Vagina (tissue), 2 donors: ENCODE measurements at regions not wholly inside any gene's neighbourhood (a gene's known extent, or its start where the extent isn't known, plus 50 kb on each side); places are given as distances from the start of the nearest gene placed in this dataset.

Experiments
- DNase-seq, 2 donors: peaks; one replicate each; pipeline ENCODE4 v3.0.0-alpha.2; 2017; ENCODE audit errors: extremely low spot score in 2 of 2
- H3K27ac ChIP-seq: fragments of 200-600 bp; sonication (generic); one replicate; pipeline ENCODE4 v1.5.1; 2019
- H3K27me3 ChIP-seq: fragments of 200-600 bp; sonication (generic); one replicate; pipeline ENCODE4 v1.5.1; 2019
- H3K36me3 ChIP-seq, 2 donors: fragments of 200-600 bp; sonication (generic); one replicate each; pipeline ENCODE4 v1.5.1; 2017 to 2019
- H3K4me1 ChIP-seq: fragments of 200-600 bp; sonication (generic); one replicate; pipeline ENCODE4 v1.5.1; 2019
- H3K4me3 ChIP-seq, 2 donors: fragments of 200-600 bp; sonication (generic); 1 replicate in 1 of 2; 2 replicates in 1 of 2; pipeline ENCODE4 v1.5.1; 2016 to 2019
- H3K9me3 ChIP-seq: fragments of 200-600 bp; sonication (generic); one replicate; pipeline ENCODE4 v1.5.1; 2019
- CTCF ChIP-seq, 3 experiments: fragments of 450-650 bp in 2 of 3; fragments of 200-600 bp in 1 of 3; sonication (generic) in 1 of 3; IDR thresholded peaks; one replicate each; pipeline ENCODE4 v1.5.1; 2017 to 2019; ENCODE audit warnings: antibody characterized with exemption in 3 of 3, mild to moderate bottlenecking in 2 of 3, moderate library complexity in 2 of 3
- POLR2A ChIP-seq, 2 donors: fragments of 450-650 bp; IDR thresholded peaks; one replicate each; pipeline ENCODE4 v1.6.1; 2017; ENCODE audit warnings: antibody characterized with exemption in 2 of 2, mild to moderate bottlenecking in 2 of 2, moderate library complexity in 2 of 2
- POLR2AphosphoS5 ChIP-seq, 2 donors: sonication (generic); formaldehyde crosslinking; IDR thresholded peaks; one replicate each; pipeline ENCODE4 v1.9.0; 2017; ENCODE audit warnings: antibody characterized with exemption in 2 of 2, mild to moderate bottlenecking in 2 of 2, low read depth in 1 of 2; ENCODE audit not compliant: insufficient read depth in 1 of 2
- intact Hi-C: fragments of 100-400 bp; cut with DNase I; formaldehyde crosslinking; loops from one replicate; pipeline ENCODE4 v1.15.1; 2023

- intact Hi-C loops = no loop called here
- no peak for TF ChIP-seq POLR2AphosphoS5 (IDR thresholded peaks at IDR 0.05; ENCODE audit: insufficient read depth in 1 of 2, low read depth in 1 of 2)
- no peak for TF ChIP-seq POLR2A (IDR thresholded peaks at IDR 0.05)
- Histone ChIP-seq H3K9me3 (no peaks in the 10 kb centered on the region), H3K4me1 (no peaks in the 10 kb centered on the region), H3K27me3 (no peaks in the 10 kb centered on the region), H3K36me3 (no peaks in the 10 kb centered on the region), H3K4me3 (no peak overlapping the region), H3K27ac (no peak overlapping the region)
- DNase-seq = no peak
These were observed 166.3 kb downstream of the C5orf15 start for GRCh38 chr5:133801955-133802751.

GRCh38 chr5:133801431-133801830 is 167.0 kb downstream of the C5orf15 start:
- no peaks in the 10 kb centered on the region for H3K36me3 ChIP-seq
- H3K4me1 ChIP-seq = no peaks in the 10 kb centered on the region
- no peak for DNase-seq
- intact Hi-C loops = no loop called here
- no peak overlapping the region for H3K4me3 ChIP-seq
- no peak overlapping the region for H3K27ac ChIP-seq
- no peaks in the 10 kb centered on the region for H3K9me3 ChIP-seq
- no peaks in the 10 kb centered on the region for H3K27me3 ChIP-seq
- no peak for TF ChIP-seq POLR2AphosphoS5 (IDR thresholded peaks at IDR 0.05; ENCODE audit: insufficient read depth in 1 of 2, low read depth in 1 of 2)

GRCh38 chr5:133799571-133800237 is 168.7 kb downstream of the C5orf15 start:
- intact Hi-C loops = no loop called here
- Histone ChIP-seq H3K4me1 (no peaks in the 10 kb centered on the region), H3K27ac (no peak overlapping the region), H3K36me3 (no peaks in the 10 kb centered on the region), H3K9me3 (no peaks in the 10 kb centered on the region), H3K4me3 (no peak overlapping the region), H3K27me3 (no peaks in the 10 kb centered on the region)
- no peak for DNase-seq
- TF ChIP-seq POLR2A (IDR thresholded peaks at IDR 0.05) = no peak
- TF ChIP-seq POLR2AphosphoS5 (IDR thresholded peaks at IDR 0.05; ENCODE audit: insufficient read depth in 1 of 2, low read depth in 1 of 2) = no peak
- no peak for TF ChIP-seq CTCF (IDR thresholded peaks at IDR 0.05)

- no peaks in the 10 kb centered on the region for H3K9me3 ChIP-seq
- DNase-seq = no peak
- intact Hi-C loops = no loop called here
- H3K27me3 ChIP-seq = no peaks in the 10 kb centered on the region
- no peaks in the 10 kb centered on the region for H3K36me3 ChIP-seq
- no peak overlapping the region for H3K27ac ChIP-seq
- TF ChIP-seq POLR2AphosphoS5 (IDR thresholded peaks at IDR 0.05; ENCODE audit: insufficient read depth in 1 of 2, low read depth in 1 of 2) (no peak), CTCF (IDR thresholded peaks at IDR 0.05) (no peak), POLR2A (IDR thresholded peaks at IDR 0.05) (no peak)
- no peak overlapping the region for H3K4me3 ChIP-seq
- H3K4me1 ChIP-seq = no peaks in the 10 kb centered on the region
These were observed 171.3 kb downstream of the C5orf15 start for GRCh38 chr5:133797167-133797566.

GRCh38 chr5:133796186-133796585 is 172.2 kb downstream of the C5orf15 start:
- Histone ChIP-seq H3K9me3 (no peaks in the 10 kb centered on the region), H3K36me3 (no peaks in the 10 kb centered on the region), H3K27me3 (no peaks in the 10 kb centered on the region), H3K27ac (no peak overlapping the region), H3K4me1 (no peaks in the 10 kb centered on the region), H3K4me3 (no peak overlapping the region)
- no peak for TF ChIP-seq CTCF (IDR thresholded peaks at IDR 0.05)
- no peak for TF ChIP-seq POLR2A (IDR thresholded peaks at IDR 0.05)
- TF ChIP-seq POLR2AphosphoS5 (IDR thresholded peaks at IDR 0.05; ENCODE audit: insufficient read depth in 1 of 2, low read depth in 1 of 2) = no peak
- no peak for DNase-seq
- intact Hi-C loops = no loop called here
